VCaP (cell line): ENCODE measurements at regions not wholly inside any gene's neighbourhood (a gene's known extent, or its start where the extent isn't known, plus 50 kb on each side); places are given as distances from the start of the nearest gene placed in this dataset.

Experiments used
- H3K27ac ChIP-seq: fragments of 450-650 bp; 2 replicates; pipeline ENCODE4 v1.5.1; 2017
- CTCF ChIP-seq: fragments of 450-650 bp; conservative IDR thresholded peaks from 2 replicates; pipeline ENCODE4 v1.5.1; 2017; ENCODE audit warnings: mild to moderate bottlenecking, moderate library complexity

GRCh38 chr5:4893063-4893744, 246.9 kb upstream of the ADAMTS16 start:
- H3K27ac ChIP-seq = no peak overlapping the region
- no peak for TF ChIP-seq CTCF

GRCh38 chr5:4896328-4896727, 243.8 kb upstream of the ADAMTS16 start:
- no peak overlapping the region for H3K27ac ChIP-seq
- TF ChIP-seq CTCF = no peak

- H3K27ac ChIP-seq = no peak overlapping the region
- no peak for TF ChIP-seq CTCF
Measured at GRCh38 chr5:4901305-4901811, 238.8 kb upstream of the ADAMTS16 start.

GRCh38 chr5:4901924-4902323, 238.2 kb upstream of the ADAMTS16 start:
- H3K27ac ChIP-seq = no peak overlapping the region
- no peak for TF ChIP-seq CTCF

GRCh38 chr5:4905674-4906520, 234.2 kb upstream of the ADAMTS16 start:
- no peak overlapping the region for H3K27ac ChIP-seq
- TF ChIP-seq CTCF = 0 out of 2 replicates have a peak, but pooled peaks have one; percentile 7

- no peak overlapping the region for H3K27ac ChIP-seq
- no peak for TF ChIP-seq CTCF
Measured at GRCh38 chr5:4906786-4907185, 233.3 kb upstream of the ADAMTS16 start.

GRCh38 chr5:4907571-4907970, 232.6 kb upstream of the ADAMTS16 start:
- H3K27ac ChIP-seq = no peak overlapping the region
- no peak for TF ChIP-seq CTCF
